22Rv1 (cell line): ENCODE measurements at regions not wholly inside any gene's neighbourhood (a gene's known extent, or its start where the extent isn't known, plus 50 kb on each side); places are given as distances from the start of the nearest gene placed in this dataset.

Experiments
- H3K27ac ChIP-seq: fragments of 450-650 bp; 2 replicates; pipeline ENCODE4 v1.5.1; 2017
- ZFX ChIP-seq: fragments of 450-650 bp; IDR thresholded peaks from 2 replicates; pipeline ENCODE4 v1.6.1; 2017; ENCODE audit warnings: antibody characterized with exemption, borderline replicate concordance
- TF ChIP-seq, protein P1 (sequence below): fragments of 450-650 bp; IDR thresholded peaks from 2 replicates; pipeline ENCODE4 v1.5.1; 2017; ENCODE audit warnings: mild to moderate bottlenecking

GRCh38 chr2:121001641-121002040 lies 266.0 kb downstream of the GLI2 start:
- no peak for TF ChIP-seq ZFX
- TF ChIP-seq, protein P1, sequence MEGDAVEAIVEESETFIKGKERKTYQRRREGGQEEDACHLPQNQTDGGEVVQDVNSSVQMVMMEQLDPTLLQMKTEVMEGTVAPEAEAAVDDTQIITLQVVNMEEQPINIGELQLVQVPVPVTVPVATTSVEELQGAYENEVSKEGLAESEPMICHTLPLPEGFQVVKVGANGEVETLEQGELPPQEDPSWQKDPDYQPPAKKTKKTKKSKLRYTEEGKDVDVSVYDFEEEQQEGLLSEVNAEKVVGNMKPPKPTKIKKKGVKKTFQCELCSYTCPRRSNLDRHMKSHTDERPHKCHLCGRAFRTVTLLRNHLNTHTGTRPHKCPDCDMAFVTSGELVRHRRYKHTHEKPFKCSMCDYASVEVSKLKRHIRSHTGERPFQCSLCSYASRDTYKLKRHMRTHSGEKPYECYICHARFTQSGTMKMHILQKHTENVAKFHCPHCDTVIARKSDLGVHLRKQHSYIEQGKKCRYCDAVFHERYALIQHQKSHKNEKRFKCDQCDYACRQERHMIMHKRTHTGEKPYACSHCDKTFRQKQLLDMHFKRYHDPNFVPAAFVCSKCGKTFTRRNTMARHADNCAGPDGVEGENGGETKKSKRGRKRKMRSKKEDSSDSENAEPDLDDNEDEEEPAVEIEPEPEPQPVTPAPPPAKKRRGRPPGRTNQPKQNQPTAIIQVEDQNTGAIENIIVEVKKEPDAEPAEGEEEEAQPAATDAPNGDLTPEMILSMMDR = no peak
- H3K27ac ChIP-seq = no peak overlapping the region

DNA sequence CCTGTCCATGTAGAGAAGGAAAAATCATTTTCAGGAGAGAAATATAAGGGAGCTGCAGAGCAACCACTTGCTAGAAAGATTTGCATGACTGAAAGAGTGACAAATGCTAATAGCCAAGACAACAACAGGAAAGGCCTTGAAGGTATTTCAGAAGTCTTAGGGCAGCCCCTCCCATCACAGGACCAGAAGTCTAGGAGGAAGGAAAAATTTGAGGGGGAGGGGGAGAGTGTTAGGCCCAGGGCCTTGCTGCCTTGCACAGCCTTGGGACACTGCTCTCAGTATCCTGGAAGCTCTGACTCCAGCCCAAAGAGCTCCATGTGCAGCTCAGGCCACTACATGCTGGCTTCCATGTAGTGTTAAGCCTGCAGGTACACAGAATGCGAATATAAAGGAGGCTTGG lies 266.9 kb downstream of the GLI2 start:
- H3K27ac ChIP-seq = no peak overlapping the region
- TF ChIP-seq, protein P1 = no peak
- no peak for TF ChIP-seq ZFX

DNA sequence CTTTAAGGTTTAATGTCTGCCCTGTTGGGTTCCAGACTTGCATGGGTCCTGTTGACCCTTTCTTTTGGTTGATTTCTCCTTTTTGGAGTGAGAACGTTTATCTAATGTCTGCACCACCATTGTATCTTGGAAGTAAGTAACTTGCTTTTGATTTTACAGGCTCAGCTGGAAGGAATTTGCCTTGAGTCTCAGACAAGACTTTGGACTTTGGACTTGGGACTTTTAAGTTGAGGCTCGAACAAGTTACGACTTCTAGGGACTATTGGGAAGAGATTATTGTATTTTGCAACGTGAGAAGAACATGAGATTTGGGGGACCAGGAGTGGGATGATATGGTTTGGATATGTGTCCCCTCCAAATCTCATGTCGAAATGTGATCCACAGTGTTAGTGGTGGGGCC lies 267.7 kb downstream of the GLI2 start:
- TF ChIP-seq, protein P1 = no peak
- TF ChIP-seq ZFX = no peak

GRCh38 chr2:121004359-121004758 lies 268.7 kb downstream of the GLI2 start:
- no peak overlapping the region for H3K27ac ChIP-seq
- TF ChIP-seq, protein P1 = no peak
- no peak for TF ChIP-seq ZFX

More for the DNA sequence above, 267.7 kb downstream of the GLI2 start:
- no peak overlapping the region for H3K27ac ChIP-seq

DNA sequence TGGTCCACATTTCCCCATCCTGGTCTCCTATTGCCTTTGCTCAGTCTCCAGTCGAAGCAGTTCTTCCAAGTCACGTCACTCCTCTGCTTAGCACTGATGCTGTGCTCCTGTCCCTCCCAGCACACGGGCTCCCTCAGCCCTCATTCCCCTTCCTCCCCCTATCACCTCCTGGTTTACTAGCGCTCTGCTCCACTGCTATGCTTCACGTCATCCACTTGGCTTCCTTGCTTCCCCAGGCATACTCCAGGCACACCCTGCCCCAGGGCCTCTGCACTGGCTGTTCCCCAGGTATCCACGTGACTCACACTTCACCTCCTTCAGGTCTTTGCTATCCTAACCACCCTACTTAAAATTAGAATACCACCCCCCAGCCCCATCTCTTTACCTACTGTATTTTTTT lies 269.3 kb downstream of the GLI2 start:
- no peak overlapping the region for H3K27ac ChIP-seq
- TF ChIP-seq ZFX = no peak
- TF ChIP-seq, protein P1 = no peak

DNA sequence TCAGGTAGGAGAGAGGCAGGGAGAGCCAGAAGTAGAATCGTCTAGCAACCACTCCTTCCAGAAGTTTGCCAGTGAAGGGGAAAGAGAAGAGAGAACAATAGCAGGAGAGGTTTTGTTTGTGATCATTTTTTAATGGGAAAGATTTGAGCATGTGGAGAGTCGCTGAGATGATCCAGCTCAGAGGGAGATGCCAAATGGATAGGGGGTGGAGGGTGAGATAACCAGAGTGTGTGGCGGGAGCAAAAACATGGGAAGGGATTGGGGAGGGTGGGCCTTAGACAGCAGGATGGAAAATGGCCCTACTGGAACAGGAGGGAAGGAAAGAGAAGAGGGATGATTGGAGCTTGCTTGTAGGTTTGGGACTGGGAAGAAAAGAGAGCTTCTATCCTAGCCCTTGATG lies 269.8 kb downstream of the GLI2 start:
- no peak overlapping the region for H3K27ac ChIP-seq
- TF ChIP-seq, protein P1 = no peak
- TF ChIP-seq ZFX = no peak

- no peak overlapping the region for H3K27ac ChIP-seq
Measured at GRCh38 chr2:121006743-121007489, 271.2 kb downstream of the GLI2 start.

More at GRCh38 chr2:121006743-121007489, 271.2 kb downstream of the GLI2 start:
- no peak for TF ChIP-seq ZFX
- TF ChIP-seq, protein P1 = no peak
